Mammary epithelial cell (primary cell): ENCODE measurements at regions not wholly inside any gene's neighbourhood (a gene's known extent, or its start where the extent isn't known, plus 50 kb on each side); places are given as distances from the start of the nearest gene placed in this dataset.

Experiments
- EZH2 ChIP-seq: IDR thresholded peaks from 2 replicates; pipeline ENCODE4 v1.6.1; 2012; ENCODE audit warnings: low read length, inconsistent platforms, borderline replicate concordance
- TF ChIP-seq, protein P1 (sequence below), 2 donors: IDR thresholded peaks in 1 of 2; conservative IDR thresholded peaks in 1 of 2; 2 replicates each; pipeline ENCODE4 v1.5.1; 2011 to 2012; ENCODE audit warnings: inconsistent platforms in 2 of 2, low read length in 2 of 2, mild to moderate bottlenecking in 2 of 2, control low read depth in 1 of 2, low read depth in 1 of 2; ENCODE audit not compliant: insufficient read depth in 1 of 2; ENCODE audit errors: extremely low read depth in 1 of 2

DNA sequence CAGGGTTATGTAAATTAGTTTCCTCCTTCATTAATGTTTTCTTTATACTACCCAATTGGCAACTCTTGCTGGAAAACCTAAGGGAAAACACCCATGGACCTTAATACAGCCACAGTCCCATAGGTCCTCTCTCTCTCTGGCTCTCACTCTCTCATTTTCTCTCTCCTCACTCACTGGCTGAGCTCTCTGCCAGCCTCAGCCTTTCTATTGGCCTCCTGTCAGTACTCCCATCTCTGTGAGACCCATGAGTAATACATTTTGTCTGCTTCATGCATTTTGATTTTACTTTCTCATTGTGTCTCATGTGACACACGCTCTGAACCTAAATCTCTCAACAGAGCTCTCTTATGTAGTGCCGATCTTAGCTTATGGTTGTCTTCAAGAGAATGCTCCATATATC lies 907.5 kb downstream of the C6orf118 start:
- TF ChIP-seq, protein P1, sequence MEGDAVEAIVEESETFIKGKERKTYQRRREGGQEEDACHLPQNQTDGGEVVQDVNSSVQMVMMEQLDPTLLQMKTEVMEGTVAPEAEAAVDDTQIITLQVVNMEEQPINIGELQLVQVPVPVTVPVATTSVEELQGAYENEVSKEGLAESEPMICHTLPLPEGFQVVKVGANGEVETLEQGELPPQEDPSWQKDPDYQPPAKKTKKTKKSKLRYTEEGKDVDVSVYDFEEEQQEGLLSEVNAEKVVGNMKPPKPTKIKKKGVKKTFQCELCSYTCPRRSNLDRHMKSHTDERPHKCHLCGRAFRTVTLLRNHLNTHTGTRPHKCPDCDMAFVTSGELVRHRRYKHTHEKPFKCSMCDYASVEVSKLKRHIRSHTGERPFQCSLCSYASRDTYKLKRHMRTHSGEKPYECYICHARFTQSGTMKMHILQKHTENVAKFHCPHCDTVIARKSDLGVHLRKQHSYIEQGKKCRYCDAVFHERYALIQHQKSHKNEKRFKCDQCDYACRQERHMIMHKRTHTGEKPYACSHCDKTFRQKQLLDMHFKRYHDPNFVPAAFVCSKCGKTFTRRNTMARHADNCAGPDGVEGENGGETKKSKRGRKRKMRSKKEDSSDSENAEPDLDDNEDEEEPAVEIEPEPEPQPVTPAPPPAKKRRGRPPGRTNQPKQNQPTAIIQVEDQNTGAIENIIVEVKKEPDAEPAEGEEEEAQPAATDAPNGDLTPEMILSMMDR (conservative IDR thresholded peaks at IDR 0.05 in 1 of 2, IDR thresholded peaks at IDR 0.05 in 1 of 2; ENCODE audit: extremely low read depth in 1 of 2, insufficient read depth in 1 of 2, low read depth in 1 of 2, low read length in 2 of 2) = no peak
- no peak for TF ChIP-seq EZH2
